CD4-positive, alpha-beta T cell treated with Interleukin-1 beta for 1 hour (primary cell): ENCODE measurements at regions not wholly inside any gene's neighbourhood (a gene's known extent, or its start where the extent isn't known, plus 50 kb on each side); places are given as distances from the start of the nearest gene placed in this dataset.

Source experiments
- DNase-seq, 2 donors: peaks; one replicate each; pipeline ENCODE4 v3.0.0-alpha.2; 2020 to 2022

DNA sequence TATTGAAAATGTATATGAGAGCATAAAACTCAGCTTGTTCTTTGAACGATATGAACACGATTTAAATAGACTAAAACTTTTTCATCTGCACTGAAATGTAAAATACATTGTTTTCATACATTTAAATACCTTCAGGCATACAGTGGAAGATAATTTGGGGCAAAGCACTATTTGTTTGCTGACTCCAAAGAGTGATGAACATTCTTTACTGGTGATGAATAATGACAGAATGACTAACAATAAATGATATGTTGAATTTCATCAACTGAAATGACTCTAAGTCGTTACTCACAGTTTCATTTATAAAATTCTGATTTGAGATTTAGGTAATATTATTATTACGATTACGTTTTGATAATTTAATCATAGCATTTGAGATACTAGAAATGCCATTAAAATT, 1160.1 kb downstream of the NLGN4X start:
- no peak for DNase-seq

DNA sequence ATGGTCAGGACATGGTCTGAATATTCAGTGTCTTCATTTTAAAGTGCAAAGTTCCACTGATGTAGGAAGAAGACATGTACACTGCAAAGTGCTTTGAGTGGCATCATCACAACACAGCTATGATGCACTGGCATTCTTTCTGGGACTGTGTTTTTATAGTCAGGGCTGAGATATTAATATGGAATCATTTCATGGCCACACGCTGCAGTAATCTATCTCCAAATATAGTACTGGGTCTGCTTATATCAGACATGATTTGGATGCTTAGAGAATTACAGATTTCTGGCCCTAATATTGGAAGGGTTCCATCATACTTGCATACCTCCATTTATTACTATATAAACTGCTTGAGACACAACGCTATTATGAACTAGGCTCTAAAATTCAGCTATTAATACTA, 1170.9 kb downstream of the NLGN4X start:
- DNase-seq = no peak

DNA sequence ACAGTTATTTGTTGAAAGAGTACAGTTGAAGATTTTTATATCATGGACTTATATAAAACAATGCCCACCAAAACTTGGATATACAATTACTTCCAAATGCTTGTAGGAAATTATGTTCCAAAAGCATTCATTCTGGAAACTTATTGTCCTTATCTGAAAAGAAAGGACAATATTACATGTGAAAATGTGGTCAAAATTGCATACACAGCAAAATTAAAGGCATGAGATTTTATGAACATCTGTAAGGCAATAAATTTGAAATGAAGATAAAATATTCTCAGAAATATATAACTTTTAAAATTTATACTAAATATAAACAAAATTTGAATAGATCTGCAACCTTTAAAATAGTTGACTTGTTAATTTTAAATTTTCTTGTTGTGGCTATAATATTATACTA, 1173.8 kb downstream of the NLGN4X start:
- DNase-seq = no peak

DNA sequence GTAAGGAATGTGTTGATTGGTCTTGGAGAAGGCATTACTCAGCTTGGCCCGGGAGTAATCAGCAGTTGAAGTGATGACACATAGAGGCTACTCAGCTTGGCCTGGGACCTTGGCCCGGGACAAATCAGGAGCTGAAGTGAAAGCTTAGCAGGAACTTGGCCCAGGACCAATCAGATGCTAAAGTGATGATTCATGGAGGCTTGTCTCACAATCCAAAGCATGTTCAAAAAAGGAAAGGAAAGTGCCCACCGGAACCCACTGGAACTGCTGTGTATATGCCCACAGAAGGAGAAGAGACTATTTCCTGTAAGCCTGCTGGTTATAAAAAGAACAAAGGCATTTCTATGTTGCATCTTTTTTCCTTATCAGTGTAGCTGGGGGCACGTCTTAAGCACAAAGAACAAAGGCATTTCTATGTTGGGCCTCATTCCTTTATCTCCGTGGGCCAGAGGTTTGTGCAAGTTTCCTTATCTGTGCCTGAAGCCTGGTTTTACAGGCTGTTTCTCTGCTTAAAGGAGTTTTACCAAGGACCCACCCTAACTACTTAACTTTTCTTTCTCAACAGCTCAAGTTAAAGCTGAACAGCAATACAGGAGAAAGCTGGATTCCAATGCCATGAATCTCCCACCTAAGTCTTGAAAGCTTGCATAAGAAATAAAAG, 1176.7 kb downstream of the NLGN4X start:
- peak in 1 of 2 donors; percentile 11 for DNase-seq

DNA sequence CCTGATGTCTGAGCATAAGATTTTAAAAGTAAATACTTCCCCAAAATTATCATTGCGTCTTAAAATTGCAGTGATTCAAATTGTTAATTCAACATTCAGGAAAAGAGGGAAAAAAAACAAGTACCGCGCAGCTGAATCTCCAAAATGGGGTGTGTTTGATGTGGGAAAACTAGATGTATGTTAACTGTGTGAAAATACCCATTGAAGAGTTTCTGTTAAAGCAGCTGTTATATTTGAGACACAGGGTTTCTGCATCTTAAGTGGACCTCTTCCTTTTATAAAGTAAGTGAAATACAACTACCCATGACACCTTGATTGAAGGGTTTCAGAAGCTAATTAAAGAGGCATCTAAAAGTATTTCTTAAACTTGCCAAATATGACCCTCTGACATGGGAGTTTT, 1186.1 kb downstream of the NLGN4X start:
- DNase-seq = no peak

DNA sequence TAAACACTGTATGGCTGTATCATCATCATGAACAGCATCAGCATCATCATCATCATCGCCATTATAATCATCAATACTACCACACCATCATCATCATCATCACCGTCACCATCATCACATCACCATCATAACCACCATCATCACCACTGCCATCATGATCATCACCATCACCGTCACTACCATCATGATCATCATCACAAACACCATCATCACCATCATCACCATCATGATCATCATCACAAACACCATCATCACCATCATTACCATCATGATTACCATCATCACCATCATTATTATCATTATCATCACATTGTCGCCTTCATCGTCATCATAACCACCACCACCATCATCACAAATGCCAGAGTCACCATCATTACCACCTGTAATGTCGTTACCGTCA, 1196.9 kb downstream of the NLGN4X start:
- no peak for DNase-seq

DNA sequence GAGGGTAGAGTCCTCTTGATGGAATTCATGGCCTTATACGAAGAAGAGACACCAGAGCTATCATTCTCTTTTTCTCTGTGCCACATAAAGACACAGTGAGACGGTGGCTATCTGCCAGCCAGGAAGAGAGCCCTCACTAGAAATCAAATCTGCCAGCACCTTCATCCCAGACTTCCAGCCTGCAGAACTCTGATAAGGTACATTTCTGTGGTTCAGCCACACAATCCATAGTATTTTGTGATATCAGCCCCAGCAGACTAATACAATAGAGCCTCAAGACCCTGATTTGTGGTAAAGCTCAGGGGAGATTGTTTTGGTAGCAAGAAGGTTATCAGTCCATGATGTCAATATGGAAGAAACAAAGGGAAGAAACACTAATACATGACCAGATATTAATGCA, 1213.2 kb downstream of the NLGN4X start:
- no peak for DNase-seq

DNA sequence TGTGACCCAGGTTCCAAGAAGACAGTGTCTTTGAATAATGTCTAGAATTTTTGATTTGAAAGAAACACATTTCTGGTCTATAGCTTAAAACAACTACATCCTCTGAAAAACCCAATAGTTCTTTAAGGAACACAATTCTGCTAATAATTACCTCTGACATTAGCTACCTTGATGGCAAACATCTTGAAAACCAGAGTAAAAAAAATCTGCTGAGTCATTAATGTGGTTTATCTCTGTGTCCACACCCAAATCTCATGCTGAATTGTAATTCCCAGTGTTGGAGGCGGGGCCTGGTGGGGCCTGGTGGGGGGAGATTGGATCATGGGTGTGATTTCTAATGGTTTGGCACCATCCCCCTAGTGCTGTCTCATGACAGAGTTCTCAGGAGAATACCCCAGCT, 1233.8 kb downstream of the NLGN4X start:
- DNase-seq = no peak

DNA sequence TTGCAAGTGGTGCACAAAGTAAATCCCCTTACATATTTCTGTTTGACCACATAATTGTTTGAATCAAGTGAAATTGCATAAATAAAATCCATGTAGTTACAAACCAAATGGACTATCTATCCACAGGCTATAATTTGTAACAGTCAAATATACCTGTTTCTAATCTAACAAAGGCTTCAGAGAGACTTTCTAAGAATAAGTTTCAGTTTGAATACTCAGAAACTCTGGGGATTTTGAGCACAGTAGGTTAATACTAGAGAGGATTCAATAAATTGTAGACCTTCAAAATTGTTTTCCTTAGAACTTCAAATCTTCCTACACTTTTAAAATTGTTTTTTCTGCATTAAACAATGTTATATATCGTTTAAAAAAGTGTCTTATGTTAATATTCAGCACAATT, 1250.1 kb downstream of the NLGN4X start:
- no peak for DNase-seq

DNA sequence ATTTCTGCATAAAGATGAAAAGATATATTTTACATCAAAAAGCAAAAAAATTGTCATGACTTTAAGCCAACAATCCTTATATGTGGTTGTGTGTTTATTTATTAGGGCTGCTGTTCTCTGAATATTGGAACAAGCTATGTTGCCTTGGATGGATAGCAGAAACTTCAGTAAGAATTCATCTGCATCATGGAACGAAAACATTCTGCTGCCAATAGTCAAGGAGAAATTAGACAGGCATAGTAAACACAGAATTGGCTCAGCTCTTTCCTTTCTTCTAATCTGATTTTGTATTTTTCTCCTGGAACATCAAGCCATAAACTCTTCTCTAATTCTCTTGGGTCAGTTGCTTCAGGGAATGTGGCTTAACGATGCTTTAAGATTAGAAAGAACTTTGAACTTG, 1257.0 kb downstream of the NLGN4X start:
- DNase-seq = no peak

DNA sequence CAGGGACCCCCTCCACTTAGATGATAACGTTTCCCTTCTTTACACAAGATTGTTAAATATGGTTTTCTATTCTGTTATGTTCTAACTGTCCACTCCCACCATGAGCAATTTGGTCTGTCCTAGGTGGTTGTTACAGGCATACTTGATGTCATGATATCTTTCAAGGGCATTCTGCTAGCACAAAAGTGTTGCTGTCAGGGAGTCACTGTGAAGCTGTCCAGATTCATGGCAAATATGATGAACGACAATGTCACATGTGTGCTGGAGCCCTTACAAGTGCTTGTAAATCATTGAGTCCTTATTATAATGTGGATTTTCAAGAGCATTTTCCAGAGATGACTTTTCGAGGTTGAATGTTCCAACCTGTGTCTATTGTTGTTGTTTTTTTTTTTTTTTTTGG, 1250.7 kb upstream of the PRKX start:
- no peak for DNase-seq

DNA sequence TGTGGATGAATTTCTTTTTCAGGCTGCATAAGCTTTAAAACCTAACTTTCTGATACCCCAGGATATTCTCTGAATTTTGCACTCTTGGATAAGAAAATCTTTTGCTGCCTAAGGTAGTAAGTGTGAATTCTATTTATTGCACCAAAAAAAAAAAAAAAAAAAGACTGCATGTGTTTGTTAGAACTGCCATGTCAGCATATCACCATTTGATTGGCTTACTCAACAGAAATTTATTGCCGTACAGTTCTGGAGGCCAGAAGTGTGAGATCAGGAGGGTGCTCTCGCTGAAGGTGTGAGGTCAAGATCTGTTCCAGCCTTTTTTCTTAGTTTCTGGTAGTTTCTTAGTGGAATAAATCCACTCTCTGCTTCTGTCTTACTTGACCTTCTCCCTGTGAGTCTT, 1250.0 kb upstream of the PRKX start:
- no peak for DNase-seq

DNA sequence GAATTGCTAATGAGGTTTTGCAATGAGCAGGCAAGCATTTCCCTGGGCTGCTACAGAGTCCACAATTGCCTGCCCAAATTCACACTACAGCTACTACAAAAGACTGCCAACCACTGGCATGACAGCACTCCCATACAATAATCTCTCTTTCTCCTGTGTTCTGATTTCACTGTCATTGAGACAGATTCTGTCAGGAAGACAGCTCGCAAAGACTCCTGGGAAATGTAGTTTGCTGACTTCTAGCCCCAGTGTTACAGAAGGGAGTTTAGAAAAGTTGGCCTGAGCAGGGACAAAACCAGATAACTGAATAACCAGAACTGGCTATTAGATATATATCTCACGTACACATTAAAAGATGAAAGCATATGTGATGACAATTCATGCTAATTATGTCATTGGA, 1231.3 kb upstream of the PRKX start:
- no peak for DNase-seq

DNA sequence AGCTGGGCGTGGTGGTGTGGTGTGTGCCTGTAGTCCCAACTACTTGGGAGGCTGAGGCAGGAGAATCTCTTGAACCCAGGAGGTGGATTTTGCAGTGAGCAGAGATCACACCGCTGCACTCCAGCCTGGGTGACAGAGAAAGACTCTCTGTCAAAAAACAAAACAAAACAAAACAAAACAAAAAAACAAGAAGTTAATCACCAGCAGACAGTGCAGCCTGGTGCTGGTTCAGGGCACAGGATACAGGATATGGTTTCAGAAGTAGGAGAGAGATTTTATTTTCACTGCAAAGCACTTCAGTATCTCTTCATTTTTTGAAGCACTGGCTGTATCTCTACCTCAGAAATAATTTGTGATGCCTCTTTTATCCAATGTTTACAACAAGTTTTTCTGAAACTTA, 1222.9 kb upstream of the PRKX start:
- no peak for DNase-seq

DNA sequence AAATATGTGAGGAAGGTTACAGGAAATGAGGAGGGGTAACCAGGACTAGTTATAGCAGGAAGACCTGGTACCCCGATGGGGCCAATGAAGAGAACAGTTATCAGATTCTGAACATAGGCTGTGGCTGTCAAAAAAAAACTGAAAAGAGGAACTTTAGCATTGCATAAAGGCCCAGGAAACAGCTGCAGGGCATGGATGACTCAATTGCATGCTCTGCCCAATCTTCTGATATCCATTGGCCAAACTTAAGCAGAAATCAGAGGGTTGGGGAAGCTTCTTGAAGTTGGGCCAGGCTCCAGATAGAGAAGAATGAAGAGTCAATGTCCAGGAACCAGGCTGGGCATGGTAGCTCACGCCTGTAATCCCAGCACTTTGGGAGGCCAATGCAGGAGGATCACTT, 1222.4 kb upstream of the PRKX start:
- DNase-seq = peak in 1 of 2 donors; percentile 51

DNA sequence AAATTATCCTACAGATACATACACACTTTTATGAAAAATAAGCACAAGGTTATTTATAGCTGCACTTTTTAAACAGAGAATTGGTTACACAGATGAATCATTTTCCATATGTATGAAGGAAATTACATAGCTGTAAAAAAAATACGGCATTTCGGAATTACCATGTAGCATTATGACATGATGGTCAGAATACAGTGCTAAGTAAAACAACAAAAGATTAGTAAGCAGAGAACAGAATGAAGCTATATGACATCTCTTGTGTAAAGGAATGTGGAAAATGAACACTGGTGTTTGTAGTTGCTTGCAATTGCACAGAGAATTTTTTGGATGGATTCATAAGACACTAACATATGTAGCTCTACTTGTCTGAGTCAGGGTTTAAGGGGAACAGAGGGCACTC, 1222.0 kb upstream of the PRKX start:
- no peak for DNase-seq

DNA sequence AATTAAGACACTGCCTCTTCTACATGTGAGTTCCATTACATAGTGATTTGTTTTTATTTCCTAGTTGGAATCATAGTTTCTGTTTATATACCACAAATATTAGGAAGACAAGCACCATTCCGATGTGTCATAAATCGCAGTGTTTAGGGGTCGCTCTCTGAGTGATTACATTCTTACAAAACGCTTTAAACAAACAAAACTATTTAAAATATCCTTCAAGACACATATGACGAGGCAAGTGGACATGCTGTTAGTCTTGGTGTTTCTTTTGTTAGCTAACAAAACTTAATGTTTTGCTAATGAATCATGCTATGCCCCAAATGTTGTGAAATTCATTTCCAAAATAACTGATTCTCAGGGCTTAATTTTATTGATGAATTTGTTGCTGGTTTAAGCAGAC, 1219.3 kb upstream of the PRKX start:
- DNase-seq = no peak

DNA sequence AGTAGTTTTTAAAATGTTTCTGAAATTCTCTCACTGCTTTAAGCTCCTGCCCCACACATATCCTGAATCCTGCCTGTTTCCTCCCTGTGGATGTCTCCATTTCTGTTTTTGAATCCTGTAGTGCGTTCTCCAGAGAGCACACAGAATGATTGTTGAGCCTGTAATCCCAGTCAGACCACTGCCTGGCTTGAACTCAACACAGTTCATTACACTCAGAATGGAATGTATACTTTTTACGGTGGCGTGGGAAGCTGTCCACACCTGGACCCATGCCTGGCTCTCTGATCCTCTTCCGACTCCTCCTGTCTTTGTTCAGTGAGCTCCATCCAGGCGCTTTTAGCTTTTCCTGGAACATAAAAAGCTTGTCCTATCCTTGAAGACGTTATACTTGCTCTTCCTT, 1217.0 kb upstream of the PRKX start:
- no peak for DNase-seq

DNA sequence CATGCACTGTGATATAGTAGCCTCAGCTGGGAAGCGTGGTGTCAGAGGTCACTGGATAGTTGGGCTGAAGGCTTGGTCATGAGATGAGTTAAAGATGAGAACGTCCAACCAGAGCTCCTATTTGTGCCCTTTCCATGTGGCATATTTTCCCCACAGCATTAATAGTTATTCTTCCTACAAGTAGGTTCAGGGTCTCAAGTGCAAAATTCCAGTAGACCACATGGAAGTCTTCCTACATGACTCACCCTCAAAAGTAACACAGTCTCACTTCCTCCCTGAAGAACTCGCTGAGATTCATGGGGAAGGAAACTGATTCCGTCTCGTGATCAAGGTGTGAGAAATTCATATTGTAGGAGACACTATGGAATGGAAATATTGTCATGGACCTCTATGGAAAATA, 1212.5 kb upstream of the PRKX start:
- no peak for DNase-seq

DNA sequence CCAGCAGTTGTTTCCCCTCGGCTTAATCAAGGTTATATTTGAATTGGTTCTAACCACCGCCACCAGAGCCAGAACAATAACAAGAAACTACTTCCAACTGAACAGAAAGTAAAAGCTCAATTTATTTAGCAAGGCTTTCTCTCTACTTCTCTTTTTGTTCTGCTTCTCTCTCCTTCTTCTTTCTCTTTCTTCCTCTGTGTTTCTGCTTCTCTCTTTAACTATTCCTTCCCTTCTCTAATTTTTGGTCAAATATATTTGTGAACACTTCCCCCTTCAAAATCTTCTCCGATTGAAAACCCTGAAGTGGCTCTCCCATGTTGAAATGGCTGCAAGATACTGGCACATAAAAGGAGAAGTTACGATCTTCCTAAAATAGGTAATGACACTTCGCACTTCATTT, 1195.9 kb upstream of the PRKX start:
- no peak for DNase-seq

DNA sequence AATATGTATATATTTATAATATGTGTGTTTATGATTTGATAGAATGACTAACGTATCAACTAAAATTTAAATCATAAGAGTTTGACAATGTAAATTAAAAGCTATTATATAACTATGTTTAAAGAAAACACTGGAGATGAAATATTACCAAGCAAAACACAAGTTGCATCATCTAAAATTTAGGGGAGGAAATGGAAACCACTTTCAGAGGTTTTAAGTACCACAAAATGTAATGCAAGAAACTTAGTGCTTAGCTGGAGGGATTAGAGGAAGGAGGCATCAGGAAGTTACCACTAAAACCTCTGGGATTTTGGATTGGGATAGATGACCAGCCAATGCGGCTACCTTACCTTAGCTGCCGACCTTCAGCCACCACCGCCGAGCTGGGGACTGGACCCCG, 1192.1 kb upstream of the PRKX start:
- DNase-seq = no peak

DNA sequence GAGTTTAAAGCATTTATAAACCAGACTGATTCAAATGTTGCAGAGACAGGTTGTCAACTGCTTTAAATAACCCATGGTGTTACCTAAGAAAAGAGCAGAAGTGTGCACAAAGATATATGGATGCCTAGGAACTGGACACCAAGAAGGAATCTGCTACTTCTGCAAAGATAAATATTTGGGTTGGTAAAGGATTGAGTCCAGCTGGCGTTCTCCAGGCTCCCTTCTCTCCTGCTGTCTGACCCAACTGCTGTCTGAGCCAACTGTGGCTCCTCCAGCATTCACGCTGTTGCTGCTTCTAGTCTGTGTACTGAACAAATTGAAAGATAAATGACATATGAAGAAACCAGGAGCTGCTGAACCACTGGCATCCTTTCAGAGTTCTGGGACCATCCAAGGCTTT, 1167.8 kb upstream of the PRKX start:
- no peak for DNase-seq

DNA sequence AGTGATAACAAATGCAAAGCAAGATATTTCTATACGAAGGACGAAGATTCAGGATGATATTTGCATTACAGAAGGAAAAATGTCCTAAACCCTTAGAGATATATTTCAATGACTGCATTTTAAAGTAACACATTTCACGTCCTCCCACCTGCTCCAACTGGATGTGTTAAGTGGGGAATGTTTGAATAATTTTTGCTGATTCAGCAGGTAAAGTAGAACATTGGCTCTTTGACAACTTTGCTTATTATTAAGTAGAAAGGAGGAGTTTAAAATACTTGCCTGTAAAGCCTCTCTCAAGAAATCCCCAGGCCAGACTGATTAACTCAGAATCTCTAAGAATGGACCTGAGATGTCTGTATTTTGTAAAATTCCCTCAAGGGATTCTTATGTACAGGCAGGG, 1165.2 kb upstream of the PRKX start:
- DNase-seq = no peak

DNA sequence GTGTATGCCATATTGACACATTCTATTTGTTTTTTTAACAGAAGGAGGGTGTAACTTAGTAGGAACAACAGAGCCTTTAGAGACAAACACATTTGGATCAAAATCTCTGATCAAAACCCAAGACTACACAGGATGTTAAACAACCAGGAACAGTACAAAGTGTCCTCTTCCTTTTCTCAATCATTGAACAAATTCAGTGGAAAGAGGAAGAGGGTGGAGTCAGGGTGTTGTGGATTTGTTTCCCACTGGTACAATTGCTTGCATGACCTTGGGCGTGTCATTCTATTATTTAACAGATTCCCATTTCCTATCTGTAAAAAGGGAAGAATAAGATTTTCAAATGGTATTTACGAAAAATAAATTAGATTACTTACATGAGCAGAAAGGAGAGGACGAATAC, 1162.8 kb upstream of the PRKX start:
- no peak for DNase-seq

DNA sequence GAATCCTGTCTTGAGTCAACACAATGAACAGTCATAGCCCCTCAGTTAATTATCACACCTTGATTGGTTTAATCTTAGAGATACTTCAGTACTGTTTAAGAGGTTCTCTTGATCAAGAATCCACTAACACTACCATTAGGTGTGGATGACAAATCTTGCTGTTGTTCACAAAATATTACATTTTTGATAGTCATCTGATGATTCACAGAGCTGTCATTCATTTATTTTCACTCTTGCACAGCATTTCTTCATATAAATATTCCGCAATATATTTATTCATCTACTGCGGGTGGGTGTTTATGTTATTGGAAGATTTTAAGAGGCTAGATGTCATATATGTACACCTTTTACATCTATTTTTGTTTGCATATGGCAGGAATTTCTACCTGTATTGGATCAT, 1138.1 kb upstream of the PRKX start:
- no peak for DNase-seq

DNA sequence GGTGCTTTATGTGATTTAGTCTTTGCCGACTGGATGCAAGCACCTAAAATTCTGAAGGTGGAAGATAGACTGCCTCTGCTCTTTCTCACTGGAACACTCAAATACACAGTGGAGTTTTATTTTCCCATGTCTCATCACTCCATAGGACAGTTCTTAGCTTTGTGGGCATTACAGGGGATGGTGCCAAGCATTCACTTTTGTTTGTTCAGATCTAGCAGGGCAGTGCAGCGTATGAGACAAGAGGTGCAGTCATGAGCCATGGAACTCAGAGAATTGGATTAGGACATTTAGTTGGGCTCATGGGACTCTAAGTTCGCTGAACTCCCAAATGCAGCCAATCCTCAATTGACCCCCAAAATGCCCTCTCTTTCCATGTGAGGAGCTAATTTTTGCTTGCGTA, 1136.9 kb upstream of the PRKX start:
- DNase-seq = no peak
